Stomach (tissue), 8 donors: ENCODE measurements at regions not wholly inside any gene's neighbourhood (a gene's known extent, or its start where the extent isn't known, plus 50 kb on each side); places are given as distances from the start of the nearest gene placed in this dataset.

Source experiments
- DNase-seq, 2 donors: peaks; one replicate each; pipeline versions ENCODE4 v3.0.0 to v3.0.0-alpha.2; 2013 to 2019
- H3K27ac ChIP-seq, 5 donors: fragments of 200-600 bp in 4 of 5; sonication (generic) in 4 of 5; one replicate each; pipeline ENCODE4 v1.5.1; 2013 to 2019; ENCODE audit warnings: mild to moderate bottlenecking in 1 of 5, moderate library complexity in 1 of 5
- H3K27me3 ChIP-seq, 3 donors: fragments of 200-600 bp; sonication (generic); one replicate each; pipeline ENCODE4 v1.5.1; 2017 to 2019; ENCODE audit warnings: mixed run types in 1 of 3
- H3K36me3 ChIP-seq, 4 donors: fragments of 200-600 bp; sonication (generic); 1 replicate in 3 of 4; 2 replicates in 1 of 4; pipeline ENCODE4 v1.5.1; 2016 to 2019
- H3K4me1 ChIP-seq, 4 donors: fragments of 200-600 bp; sonication (generic); one replicate each; pipeline ENCODE4 v1.5.1; 2016 to 2019
- H3K4me3 ChIP-seq, 4 donors: fragments of 200-600 bp; sonication (generic) in 3 of 4; one replicate each; pipeline ENCODE4 v1.5.1; 2016 to 2019; ENCODE audit warnings: mild to moderate bottlenecking in 1 of 4
- H3K9me3 ChIP-seq, 4 donors: fragments of 200-600 bp; sonication (generic); one replicate each; pipeline ENCODE4 v1.5.1; 2016 to 2019
- CTCF ChIP-seq, 7 experiments: fragments of 450-650 bp in 4 of 7; fragments of 200-600 bp in 3 of 7; sonication (generic) in 3 of 7; IDR thresholded peaks; one replicate each; pipeline ENCODE4 v1.5.1; 2016 to 2019; ENCODE audit warnings: antibody characterized with exemption in 7 of 7, control low read depth in 2 of 7, mild to moderate bottlenecking in 1 of 7
- EP300 ChIP-seq: sonication (generic); formaldehyde crosslinking; IDR thresholded peaks from one replicate; pipeline ENCODE4 v1.6.1; 2017; ENCODE audit warnings: antibody characterized with exemption
- POLR2A ChIP-seq, 4 donors: fragments of 450-650 bp; IDR thresholded peaks; one replicate each; pipeline ENCODE4 v1.6.1; 2016; ENCODE audit warnings: antibody characterized with exemption in 4 of 4, control low read depth in 2 of 4, mild to moderate bottlenecking in 1 of 4, moderate library complexity in 1 of 4
- POLR2AphosphoS5 ChIP-seq, 3 donors: sonication (generic); formaldehyde crosslinking; IDR thresholded peaks; one replicate each; pipeline ENCODE4 v1.6.1; 2016; ENCODE audit warnings: antibody characterized with exemption in 3 of 3
- WGBS, 5 donors: extraction: QIAGEN DNeasy Blood & Tissue Kit in 3 of 5; methylation state at CpG; one replicate each; pipeline versions ENCODE4 v1.1.5 to v1.1.7; 2013 to 2018; 5-methylcytosine and 5-hydroxymethylcytosine counted together
- intact Hi-C: fragments of 100-400 bp; cut with DNase I; formaldehyde crosslinking; loops from one replicate; pipeline ENCODE4 v1.15.1; 2023; ENCODE audit warnings: low total_unique reads
- donor health status: healthy with polysubstance abuse.
- donor health status: Bipolar disorder and iron deficiency.
- donor health status: healthy.

DNA sequence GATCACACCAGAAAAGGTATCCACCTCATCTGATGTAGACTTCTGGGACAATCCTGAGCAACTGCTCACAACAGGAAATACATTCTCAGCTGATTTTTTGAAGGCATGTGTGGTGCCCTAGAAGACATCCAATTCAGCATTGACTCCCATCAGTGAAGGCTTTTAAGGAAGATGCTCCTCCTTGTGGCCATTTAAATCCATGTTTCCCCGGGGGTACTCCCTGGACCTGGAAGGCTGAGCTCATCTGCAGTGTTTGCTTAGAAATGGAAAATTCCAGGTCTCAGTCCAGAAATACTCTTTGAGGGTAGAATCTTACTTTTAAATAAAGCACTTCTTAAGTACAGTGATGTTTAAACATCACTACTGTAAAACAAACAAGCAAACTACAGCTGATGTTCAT, 195.5 kb upstream of the PDE10A start:
- Histone ChIP-seq H3K27me3 (peaks cover 0 to 27% (median 17%) of the 10 kb centered on the region in 3 donors), H3K4me1 (peaks cover 0 to 14% (median 10%) of the 10 kb centered on the region in 4 donors), H3K27ac (no peak overlapping the region), H3K36me3 (no peaks in the 10 kb centered on the region), H3K9me3 (no peaks in the 10 kb centered on the region), H3K4me3 (no peak overlapping the region)
- TF ChIP-seq EP300 (no peak), CTCF (IDR thresholded peaks at IDR 0.05) (no peak), POLR2A (IDR thresholded peaks at IDR 0.05) (no peak), POLR2AphosphoS5 (IDR thresholded peaks at IDR 0.05) (no peak)
- WGBS, 5 donors: 19 to 46% (median 33%) methylated on average over 1 of the region's 1 CpG
- DNase-seq: no peak
- intact Hi-C loops: loop anchor here (10.0 kb wide), 1 partner anchor 424 kb away; no protein-coding TSS in a partner anchor

GRCh38 chr6:165855856-165856255, 192.8 kb upstream of the PDE10A start:
- Histone ChIP-seq H3K4me3 (no peak overlapping the region), H3K27me3 (peaks cover 0 to 44% (median 20%) of the 10 kb centered on the region in 3 donors), H3K27ac (no peak overlapping the region), H3K9me3 (no peaks in the 10 kb centered on the region), H3K4me1 (peaks cover 0 to 14% (median 10%) of the 10 kb centered on the region in 4 donors), H3K36me3 (no peaks in the 10 kb centered on the region)
- intact Hi-C loops: loop anchor here (10.0 kb wide), 1 partner anchor 421 kb away; no protein-coding TSS in a partner anchor
- TF ChIP-seq POLR2A (IDR thresholded peaks at IDR 0.05): no peak
- TF ChIP-seq EP300: no peak
- no peak for TF ChIP-seq POLR2AphosphoS5 (IDR thresholded peaks at IDR 0.05)
- TF ChIP-seq CTCF (IDR thresholded peaks at IDR 0.05): no peak
- DNase-seq: no peak
- WGBS, 5 donors: 84 to 93% (median 88%) methylated on average over 5 of the region's 5 CpGs

- WGBS, 5 donors: 69 to 81% (median 76%) methylated on average over 16 to 31 of the region's 31 CpGs
- no peaks in the 10 kb centered on the region for H3K9me3 ChIP-seq
- DNase-seq: no peak
- H3K4me3 ChIP-seq: peak overlapping the region in 1 of 4 donors; percentile 18
- no peak overlapping the region for H3K27ac ChIP-seq
- peaks cover 3 to 19% (median 14%) of the 10 kb centered on the region in 4 donors for H3K4me1 ChIP-seq
- intact Hi-C loops: loop anchor here (5.0 to 10.0 kb wide), 2 partner anchors 128 to 420 kb away; no protein-coding TSS in a partner anchor
- TF ChIP-seq CTCF (IDR thresholded peaks at IDR 0.05): no peak
- TF ChIP-seq POLR2A (IDR thresholded peaks at IDR 0.05): no peak
- no peak for TF ChIP-seq EP300
- TF ChIP-seq POLR2AphosphoS5 (IDR thresholded peaks at IDR 0.05): no peak
- no peaks in the 10 kb centered on the region for H3K36me3 ChIP-seq
- H3K27me3 ChIP-seq: peaks cover 0 to 47% (median 20%) of the 10 kb centered on the region in 3 donors
These were observed 192.0 kb upstream of the PDE10A start for GRCh38 chr6:165854863-165855593.

- no peaks in the 10 kb centered on the region for H3K36me3 ChIP-seq
- intact Hi-C loops: loop anchor here (5.0 to 10.0 kb wide), 2 partner anchors 127 to 419 kb away; no protein-coding TSS in a partner anchor
- WGBS, 5 donors: 6 to 19% (median 9%) methylated on average over 27 to 67 of the region's 67 CpGs
- H3K27me3 ChIP-seq: peaks cover 0 to 53% (median 20%) of the 10 kb centered on the region in 3 donors
- TF ChIP-seq EP300: no peak
- no peak for TF ChIP-seq CTCF (IDR thresholded peaks at IDR 0.05)
- TF ChIP-seq POLR2A (IDR thresholded peaks at IDR 0.05): no peak
- TF ChIP-seq POLR2AphosphoS5 (IDR thresholded peaks at IDR 0.05): no peak
- peak overlapping the region in 2 of 4 donors; percentile 4 to 18 for H3K4me3 ChIP-seq
- no peaks in the 10 kb centered on the region for H3K9me3 ChIP-seq
- H3K4me1 ChIP-seq: peaks cover 4 to 20% (median 15%) of the 10 kb centered on the region in 4 donors
- no peak overlapping the region for H3K27ac ChIP-seq
- no peak for DNase-seq
These were observed 191.2 kb upstream of the PDE10A start for GRCh38 chr6:165854061-165854862.
